GM12864 (cell line): ENCODE measurements at regions not wholly inside any gene's neighbourhood (a gene's known extent, or its start where the extent isn't known, plus 50 kb on each side); places are given as distances from the start of the nearest gene placed in this dataset.

ENCODE experiments used
- DNase-seq: peaks from one replicate; pipeline ENCODE4 v3.0.0-alpha.2; 2011; ENCODE audit warnings: low read depth
- H3K4me3 ChIP-seq: 2 replicates; pipeline ENCODE4 v1.5.1; 2011; ENCODE audit warnings: mild to moderate bottlenecking, low read depth, low read length, control low read depth
- TF ChIP-seq, protein P1 (sequence below): IDR thresholded peaks from 2 replicates; pipeline ENCODE4 v1.5.1; 2011; ENCODE audit warnings: low read depth, mild to moderate bottlenecking, moderate library complexity, low read length, control low read depth, inconsistent platforms; ENCODE audit errors: missing control alignments

DNA sequence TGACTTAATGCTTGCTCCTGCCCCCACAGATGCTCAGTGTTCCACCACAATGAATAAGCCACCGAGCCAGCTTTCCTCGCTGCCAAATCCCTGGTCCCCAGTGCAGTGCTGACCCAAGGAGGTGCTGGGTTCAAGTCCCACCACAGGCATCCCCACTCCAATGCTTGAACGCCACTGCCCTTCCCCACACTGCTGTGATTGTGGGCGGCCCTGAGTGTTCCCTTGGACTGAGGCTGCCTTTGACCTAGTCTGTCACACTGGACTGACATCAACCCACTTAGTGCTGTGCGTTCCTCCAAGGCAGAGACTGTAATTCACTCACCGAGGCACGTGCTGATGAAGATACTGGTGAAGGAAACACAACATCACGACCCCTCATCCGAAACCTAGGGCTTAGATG, 83.4 kb upstream of the TMCC3 start:
- TF ChIP-seq, protein P1, sequence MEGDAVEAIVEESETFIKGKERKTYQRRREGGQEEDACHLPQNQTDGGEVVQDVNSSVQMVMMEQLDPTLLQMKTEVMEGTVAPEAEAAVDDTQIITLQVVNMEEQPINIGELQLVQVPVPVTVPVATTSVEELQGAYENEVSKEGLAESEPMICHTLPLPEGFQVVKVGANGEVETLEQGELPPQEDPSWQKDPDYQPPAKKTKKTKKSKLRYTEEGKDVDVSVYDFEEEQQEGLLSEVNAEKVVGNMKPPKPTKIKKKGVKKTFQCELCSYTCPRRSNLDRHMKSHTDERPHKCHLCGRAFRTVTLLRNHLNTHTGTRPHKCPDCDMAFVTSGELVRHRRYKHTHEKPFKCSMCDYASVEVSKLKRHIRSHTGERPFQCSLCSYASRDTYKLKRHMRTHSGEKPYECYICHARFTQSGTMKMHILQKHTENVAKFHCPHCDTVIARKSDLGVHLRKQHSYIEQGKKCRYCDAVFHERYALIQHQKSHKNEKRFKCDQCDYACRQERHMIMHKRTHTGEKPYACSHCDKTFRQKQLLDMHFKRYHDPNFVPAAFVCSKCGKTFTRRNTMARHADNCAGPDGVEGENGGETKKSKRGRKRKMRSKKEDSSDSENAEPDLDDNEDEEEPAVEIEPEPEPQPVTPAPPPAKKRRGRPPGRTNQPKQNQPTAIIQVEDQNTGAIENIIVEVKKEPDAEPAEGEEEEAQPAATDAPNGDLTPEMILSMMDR: no peak
- no peak overlapping the region for H3K4me3 ChIP-seq
- DNase-seq: no peak

DNA sequence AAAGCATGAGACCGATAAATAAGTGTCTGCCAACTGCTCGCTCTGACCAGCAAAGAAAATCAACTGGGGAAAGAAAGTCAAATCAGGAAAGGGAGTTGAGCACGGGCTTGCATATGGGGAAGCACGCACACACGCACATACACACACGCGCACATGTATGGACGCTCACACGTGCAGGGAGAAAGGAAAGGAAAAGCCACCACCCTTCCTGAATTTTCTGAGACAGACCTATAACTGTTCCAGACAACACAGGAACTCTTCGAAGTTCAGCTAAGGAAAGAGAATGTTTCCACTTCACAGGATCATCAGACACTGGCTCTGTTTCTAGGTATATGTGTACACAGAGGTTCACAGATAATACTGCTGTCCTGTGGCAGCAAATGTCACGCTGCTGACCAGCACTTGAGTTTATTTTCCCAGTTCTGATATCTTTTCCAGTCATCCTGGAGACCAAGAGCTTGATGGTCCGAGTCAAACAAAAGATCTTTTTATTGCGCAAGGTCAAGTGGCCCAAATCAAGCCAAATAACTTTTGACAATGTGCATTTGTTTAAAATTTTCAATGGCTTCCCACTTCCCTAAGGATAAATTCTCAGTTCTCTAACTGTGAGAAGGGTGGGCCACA, 82.1 kb upstream of the TMCC3 start:
- no peak for DNase-seq
- TF ChIP-seq, protein P1: no peak
- no peak overlapping the region for H3K4me3 ChIP-seq

DNA sequence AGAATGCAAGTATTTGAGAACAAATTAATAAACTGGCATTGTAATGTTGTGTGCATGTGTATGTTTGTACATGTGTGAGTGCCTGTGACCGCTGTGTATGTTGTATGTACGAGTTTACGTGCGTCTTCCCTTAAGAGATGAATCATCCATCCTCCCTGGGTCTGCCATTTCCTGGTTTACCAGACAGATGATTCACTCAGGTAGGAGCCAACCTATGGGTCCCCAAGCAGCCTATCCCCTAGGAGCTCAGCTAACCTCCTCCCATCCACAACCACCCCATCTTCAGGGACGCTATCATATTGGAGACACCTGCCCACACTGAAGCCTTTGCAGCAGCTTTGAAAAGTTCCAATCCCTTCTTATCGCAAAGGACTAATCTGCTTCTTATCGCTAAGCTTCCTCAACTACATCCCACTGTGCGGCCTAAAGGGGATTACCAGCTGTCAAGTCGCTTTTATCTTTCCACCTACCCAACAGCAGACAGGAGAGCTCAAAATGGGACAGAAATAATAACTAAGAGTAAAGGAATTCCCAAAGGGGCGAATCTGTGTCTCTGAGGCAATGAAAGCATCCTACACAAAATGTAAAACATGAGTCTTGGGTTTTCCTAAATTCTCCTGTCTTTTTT, 81.5 kb upstream of the TMCC3 start:
- no peak overlapping the region for H3K4me3 ChIP-seq
- no peak for DNase-seq
- TF ChIP-seq, protein P1: no peak

DNA sequence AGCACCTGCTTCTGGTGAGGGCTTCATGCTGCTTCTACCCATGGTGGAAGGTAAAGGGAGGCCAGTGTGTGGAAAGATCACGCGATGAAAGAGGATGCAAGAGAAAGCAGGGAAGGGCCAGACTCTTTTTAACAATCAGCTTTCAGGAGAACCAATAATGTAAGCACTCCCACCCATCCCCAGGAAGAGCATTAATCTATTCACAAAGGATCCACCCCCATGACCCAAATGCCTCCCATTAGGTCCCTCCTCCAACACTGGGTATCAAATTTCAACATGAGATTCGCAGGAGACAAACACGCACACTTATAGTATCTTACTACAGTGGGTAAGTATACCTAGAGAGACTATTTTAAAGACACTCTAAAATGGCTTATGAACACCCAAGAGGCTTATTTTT, 80.5 kb upstream of the TMCC3 start:
- H3K4me3 ChIP-seq: no peak overlapping the region
- TF ChIP-seq, protein P1: no peak
- DNase-seq: no peak

DNA sequence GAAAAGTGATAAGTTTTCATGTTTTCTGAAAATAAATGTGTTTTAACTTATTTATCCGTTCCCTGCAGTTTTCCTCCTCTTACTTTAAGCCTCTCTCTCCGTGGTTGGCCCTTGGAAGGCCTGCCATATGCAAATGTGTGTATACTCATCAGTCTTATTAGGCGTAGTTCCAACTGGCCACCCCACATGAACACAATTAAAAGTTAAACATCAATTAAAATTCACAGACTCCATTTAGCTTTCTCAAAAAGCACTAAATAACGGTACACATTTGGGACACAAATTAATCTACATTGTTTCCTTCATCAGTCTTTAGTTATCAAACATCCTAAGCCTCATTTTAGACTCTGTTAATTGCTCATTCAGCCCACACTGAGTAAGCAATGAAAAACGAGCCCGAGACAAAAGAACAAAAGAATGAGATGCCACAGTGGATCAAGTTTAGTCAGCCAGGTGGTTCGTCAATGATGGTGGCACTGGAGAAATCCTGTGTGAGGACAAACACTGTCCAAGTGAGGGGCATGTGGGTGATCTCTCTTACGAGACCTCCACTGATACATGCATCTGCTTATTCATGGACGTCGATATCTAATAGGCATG, 76.0 kb upstream of the TMCC3 start:
- TF ChIP-seq, protein P1: no peak
- no peak overlapping the region for H3K4me3 ChIP-seq
- no peak for DNase-seq

DNA sequence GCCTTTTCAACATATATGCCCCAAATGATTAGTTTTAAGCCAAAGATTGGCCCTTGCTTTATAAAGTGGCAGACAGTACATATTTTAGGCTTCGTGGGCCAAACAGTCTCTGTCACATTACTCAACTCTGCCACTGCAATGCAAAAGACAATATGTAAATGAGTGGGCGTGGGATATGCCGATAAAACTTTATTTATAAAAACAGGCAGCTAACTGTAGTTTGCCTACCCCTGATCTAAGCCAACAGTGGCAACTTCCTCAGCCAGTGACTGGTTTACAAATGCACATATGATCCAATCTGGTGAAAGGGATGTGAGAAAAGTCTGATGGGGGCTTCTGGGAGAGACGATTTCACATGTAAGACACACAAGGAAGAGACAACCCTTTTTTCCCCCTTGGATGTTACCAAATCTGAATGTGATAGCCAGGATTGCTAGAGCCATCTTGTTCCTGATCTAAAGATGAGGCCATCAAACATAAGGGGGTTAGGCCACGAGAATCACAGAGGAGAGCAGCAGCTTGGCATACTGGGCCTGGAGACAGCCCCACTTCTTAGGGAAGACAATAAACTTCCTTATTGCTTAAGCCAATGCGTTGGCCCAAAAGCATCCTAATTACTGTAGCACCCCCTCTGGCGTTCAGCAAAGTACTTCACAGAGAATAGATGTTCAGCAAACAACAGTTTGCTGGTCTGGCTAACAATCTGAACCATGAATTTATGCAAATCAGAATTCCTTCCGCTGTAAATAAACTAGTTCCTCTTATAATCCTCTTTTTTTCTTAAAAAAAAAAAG, 75.2 kb upstream of the TMCC3 start:
- no peak overlapping the region for H3K4me3 ChIP-seq
- DNase-seq: peak; percentile 21
- TF ChIP-seq, protein P1: peak; percentile 53
